HG02588 (cell line): ENCODE measurements at regions not wholly inside any gene's neighbourhood (a gene's known extent, or its start where the extent isn't known, plus 50 kb on each side); places are given as distances from the start of the nearest gene placed in this dataset.
"Not testable (repeated sequence)": the region's sequence is repeated elsewhere in the genome, so short reads cannot be mapped to it uniquely, and the experiment has no call there.

Experiments
- ATAC-seq: cut with Tn5 transposase; IDR thresholded peaks from one replicate; pipeline ENCODE4 v1.9.1; 2021; ENCODE audit warnings: mild to moderate bottlenecking, moderate library complexity; ENCODE audit not compliant: unreplicated experiment

DNA sequence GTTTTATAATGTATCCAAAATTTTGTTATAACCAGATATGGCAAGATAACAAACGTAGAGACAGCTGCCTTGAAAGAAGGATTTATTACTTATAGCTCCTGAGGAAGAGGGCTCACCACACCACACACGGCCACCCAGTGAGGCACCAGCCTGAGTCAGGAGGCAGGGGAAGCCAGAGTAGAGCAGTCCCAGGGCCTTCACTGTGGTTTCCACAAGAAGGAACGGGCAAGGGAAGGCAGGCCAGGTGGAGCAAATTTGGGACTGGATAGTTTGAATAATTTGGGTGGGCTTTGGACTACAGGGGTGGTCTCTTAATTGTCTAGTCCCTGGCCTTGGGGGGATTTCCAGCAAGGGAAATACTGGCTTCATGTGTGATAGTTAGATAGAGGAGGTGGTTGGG lies 72.5 kb downstream of the RRAGC start:
- ATAC-seq, result no peak

DNA sequence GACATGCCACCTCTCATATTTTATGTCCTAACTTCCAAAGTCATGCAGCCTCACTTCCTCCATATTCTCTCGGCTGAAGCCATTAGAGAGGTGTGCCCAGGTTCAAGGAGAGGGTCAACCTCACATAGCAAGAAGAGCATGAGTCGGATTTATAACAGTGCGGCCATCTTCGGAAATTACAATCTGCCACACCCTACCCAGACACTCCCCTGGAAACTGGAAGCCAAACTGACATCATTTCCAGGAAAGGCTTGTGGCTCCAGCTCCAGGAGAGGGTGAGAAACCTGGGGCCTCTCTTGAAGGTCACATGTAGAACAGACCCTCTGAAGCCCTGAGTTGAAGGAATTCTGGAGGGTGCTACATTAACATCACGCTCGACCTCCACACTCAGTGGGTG lies 73.5 kb downstream of the RRAGC start:
- no peak for ATAC-seq

DNA sequence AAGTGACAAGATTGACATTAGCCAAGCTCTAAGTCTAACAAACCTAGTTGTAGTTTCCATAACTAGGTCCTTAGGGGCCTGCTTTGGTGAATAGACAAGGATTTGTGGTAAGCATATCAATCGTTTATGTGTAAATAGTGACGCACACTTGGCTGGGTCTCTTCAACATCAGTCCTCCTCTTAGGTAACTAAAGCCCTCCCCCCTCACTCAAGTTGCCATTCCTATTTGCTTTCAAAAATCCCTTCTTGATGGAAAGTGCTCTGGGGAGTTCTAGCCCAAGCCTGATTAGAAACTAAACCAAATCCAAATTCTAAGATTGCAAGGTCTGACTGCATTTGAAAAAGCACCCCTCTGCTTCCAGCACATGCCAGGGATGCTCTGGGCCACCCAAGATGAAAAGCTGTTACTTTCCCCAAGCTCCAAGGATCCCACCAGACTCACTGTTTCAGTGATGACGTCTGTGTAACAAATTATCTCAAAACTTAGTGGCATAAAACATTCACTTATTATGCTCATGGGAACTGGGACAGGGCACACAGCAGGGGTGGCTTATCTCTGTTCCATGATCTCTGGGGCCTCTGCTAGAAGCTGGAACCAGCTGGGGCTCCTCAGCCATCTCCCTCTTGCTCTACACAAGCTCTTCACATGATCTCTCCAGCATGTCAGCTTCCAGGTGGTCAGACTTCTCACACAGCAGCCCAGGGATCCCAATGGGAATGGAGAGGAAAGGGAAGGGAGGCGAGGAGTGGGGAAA lies 74.1 kb downstream of the RRAGC start:
- no peak for ATAC-seq

DNA sequence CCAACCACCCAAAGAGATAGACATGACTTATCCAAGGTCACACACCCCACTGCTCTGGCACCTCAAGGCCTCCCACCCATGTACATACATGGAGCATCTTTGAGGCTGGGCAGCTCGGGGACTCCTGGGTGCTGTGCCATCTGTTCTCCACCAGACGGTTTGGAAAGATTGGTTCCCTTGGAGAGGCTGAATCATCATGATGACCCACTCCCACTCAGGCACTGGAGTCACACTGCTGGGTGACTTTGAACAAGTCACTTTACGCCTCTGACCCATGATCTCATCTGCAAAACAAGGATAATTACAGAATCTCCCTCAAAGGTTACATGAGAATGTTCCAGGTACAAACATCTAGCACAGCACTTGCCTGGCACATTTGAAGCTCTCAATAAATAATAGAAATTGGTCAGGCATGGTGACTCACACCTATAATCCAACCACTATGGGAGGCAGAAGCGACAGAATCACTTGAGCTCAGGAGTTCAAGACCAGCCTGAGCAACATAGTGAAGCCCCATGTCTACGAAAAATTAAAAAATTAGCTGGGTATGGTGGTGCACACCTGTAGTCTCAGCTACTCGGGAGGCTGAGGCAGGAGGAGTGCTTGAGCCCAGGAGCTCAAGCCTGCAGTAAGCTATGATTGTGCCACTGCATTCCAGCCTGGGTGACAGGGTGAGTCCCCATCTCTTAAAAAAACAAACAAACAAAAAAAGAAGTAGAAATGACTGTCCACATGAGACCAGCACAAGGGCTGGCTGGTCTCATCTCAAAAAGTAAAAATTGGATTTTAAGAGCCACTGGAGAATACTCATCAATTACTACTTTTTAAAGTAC lies 74.9 kb downstream of the RRAGC start:
- no peak for ATAC-seq

DNA sequence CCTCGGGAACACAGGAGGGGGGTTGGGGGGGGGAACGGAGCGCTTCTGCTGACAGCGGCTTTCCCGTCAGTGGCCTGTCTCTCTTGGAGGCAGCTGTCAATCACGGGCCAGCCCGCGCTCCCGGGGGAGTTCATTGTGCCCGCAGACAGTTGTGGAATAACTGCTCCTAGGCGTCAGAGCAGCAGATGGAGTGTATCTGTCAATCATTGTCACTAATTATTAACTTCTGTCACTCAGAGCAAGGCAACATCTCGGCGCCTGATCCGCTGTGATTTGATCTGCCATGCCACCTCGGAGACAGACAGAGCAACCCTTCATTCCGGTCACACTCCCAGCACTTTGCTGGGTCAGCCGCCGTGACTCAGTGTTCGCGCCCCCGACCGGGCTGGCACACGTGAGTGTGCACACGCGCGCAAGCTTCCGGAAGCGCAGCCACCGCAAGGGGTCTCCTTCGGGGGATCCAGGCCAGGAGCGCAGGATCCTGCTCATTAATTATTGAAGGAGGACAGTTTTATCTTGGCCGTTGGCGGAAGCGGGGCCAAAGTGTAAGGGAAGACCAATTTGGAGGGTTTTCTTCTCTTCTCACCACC lies 75.8 kb downstream of the RRAGC start:
- ATAC-seq, result no peak

DNA sequence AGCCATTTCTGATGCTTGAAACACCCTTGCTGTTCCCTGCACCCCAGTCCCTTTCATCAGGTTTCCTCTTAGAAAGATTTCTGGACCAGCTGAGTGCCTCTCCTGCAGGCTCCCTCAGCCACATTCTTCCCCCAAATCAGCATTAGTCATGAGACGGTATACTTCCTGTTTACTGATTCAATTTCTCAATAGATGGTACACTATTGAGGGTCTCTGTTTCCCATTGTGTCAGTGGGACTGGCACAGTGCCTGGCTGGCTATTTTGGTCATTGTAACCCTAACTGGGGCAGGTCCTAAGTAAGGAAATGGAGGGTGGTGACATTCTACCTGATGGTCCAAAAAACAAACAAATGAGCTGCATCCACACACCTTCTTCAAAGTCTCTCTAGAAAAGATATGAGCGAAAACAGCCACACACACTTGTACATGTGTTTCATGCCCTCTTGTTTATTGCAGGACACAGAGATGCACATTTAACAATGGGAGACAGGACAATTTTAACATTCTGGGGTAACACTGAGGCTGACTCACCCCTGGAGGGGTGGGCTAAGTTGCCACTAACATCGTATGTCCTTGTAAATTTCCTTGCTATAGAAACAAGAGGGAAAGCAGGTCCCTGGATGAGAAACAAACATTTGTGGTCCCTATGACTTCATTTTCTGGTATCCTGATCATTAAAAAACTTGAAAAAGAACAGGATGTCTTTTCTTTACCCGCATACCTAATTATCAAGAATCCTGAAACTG lies 77.5 kb downstream of the RRAGC start:
- no peak for ATAC-seq

DNA sequence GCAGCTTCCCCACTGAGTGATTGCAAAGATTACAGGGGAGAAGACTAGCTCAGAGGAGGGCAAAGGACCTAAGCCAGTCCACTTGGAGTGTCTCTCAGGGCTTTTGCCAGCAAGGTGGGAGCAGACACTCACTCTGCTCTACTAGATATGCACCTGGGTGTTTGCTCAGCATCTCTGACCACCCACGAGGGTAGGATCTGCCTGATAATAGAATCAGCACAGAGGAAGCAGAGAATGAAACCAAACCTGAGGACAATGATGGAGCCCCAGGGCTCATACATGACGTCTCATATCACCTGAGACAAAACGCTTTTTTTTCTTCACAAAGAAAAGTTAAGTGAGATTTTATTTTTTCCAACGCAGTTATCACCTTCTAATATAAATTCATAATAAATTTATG lies 79.4 kb downstream of the RRAGC start:
- no peak for ATAC-seq

DNA sequence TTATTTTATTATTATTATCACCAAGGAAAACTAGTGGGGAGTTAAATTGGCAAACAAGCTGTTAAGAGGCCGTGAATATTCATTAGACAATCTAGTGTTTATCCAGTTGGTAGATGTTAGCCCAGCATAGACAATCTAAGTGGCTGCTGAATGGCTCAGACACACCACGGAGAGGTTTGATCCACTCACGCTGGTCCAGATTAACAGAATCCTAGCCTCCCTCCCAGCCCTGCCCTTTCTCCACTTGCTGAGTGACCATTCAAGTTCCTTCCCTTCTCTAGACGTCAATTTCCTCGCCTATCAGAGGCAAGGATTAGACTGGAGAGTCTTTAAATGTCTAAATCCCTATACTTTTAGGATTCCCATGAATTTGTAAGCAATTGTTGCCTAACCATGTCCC lies 80.1 kb downstream of the RRAGC start:
- no peak for ATAC-seq

DNA sequence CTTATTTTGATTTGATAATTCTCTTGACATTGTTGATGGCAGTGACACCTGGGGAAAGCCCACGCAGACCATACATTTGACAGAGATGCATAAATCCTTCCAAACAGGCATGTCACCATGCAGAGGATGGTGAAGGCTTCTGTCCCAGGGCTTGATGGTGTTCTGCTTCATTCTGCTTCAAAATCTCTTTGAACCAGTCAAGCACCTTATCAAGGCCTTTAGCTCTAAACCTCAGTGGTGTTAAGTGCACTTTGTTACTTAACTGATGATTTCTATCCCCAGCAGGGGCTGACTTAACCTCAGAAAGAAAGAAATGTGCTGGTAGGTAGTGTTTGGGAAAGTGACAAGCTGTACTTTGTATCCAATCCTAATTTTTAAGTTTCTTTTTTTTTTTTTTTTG lies 81.1 kb downstream of the RRAGC start:
- ATAC-seq, result no peak

DNA sequence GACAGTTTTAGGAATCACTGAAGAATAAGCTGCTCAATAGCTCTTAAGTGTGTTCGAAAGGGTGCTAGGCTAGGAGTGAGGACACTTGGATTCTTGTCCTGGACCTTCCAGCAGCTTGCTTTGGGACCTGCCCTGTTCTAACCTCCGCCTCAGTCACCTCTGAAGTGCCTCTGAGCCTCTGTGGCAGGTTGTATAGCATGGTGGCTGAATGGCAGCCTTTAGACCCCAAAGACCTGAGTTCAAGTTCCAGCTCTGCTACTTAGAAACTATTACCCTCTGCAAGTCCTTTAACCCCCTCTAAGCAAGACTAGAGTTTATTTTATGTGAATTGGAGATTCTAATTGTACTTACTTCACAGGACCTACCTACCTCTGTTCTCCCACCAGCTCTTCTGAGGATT lies 81.5 kb downstream of the RRAGC start:
- ATAC-seq, result no peak

DNA sequence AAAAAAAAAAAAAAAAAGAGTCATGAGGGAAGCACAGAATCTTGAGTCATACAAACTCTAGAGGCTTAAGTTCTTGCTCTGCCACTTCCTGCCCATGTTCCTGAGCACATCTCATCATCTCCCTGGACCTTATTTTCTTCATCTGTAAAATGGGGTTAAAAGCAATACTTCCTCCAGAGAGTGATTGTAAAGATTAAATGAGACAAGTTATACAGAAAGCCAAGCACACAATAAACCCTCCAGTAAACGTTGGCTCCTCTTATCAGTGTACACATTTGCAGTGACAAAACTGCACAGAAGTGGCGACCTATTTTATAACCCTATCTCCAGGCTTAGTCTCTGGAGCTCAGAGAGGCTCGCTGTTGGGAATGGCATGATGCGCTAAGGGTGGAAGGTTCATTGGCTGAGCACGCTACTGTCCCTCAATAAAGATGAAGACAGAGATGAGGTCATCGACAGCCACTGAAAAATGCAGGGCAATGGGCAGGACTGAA lies 82.1 kb downstream of the RRAGC start:
- no peak for ATAC-seq

DNA sequence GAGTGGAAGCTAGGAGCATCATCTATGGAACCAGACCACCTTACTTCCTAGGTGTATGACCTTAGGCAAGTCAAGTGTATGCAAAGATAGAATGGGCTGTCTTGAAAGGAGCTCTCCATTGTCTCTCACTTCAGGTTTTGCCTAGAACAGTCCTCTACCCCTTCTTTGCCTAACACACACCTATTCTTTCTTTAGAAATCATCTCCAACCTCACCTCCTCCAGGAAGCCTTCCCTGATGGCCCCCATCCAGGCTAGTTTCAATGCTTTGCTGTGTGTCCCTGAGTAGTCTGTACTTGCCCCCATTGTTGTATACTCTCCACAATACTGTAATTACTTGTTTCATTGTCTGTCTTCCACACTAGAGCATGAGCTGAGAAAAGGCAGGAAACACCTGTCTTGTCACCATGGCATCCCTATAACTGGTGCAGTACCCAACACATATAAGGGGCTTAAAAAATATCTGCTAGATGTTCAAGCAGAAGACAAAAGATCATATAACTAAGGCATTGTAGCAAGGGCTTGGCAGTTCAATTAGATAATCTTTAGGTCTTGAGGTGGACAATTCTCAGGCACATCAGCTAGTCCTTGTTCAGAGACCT lies 83.0 kb downstream of the RRAGC start:
- ATAC-seq, result no peak

DNA sequence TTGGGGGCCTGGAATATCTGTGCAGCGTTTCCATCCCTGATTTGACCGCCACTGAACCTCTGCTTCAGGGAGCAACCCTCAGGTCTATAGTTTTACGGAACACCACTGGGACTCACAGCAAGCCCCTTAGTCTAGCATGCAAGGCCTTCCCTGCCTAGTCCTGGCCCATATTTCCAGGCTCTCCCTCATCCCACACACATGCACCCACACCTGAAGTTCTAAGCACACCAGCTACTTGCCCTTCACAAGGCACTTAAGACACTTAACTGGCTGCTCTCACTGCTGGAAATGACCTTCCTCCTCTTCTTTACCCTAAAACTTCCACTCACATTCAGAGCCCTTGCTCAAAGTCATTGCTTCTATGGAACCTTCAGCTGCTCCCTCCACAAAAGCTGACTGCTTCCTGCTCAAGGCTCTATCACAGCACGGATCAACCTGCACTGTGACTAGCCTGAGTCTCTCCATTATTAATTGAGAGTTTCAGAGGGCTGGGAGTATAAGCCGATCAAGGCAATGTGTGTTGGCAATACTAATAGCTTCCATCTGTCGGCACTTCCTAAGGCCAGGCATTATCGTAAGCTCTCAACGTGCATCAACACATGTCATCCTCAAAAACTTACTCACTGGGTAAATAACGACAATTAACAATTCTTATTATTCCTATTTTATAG lies 84.3 kb downstream of the RRAGC start:
- no peak for ATAC-seq

DNA sequence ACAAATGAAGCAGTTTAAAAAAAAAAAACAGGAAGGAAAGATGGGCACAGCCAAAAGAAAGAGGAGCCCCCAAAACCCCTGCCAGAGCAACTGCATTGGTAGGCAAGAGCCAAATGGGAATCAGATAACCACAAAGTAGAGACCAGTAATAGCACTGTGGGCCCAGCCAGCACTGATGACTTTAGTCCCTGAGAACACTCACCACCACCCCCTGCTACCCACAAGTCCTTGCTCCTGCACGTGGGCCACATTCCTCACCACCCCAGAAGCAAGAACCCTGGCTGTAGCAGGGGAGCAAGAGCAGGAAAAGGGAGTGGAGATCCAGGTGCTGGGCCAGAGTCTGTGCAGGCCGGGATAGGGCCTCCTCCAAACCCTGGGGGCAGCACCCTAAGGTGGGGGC lies 86.1 kb downstream of the RRAGC start:
- no peak for ATAC-seq

DNA sequence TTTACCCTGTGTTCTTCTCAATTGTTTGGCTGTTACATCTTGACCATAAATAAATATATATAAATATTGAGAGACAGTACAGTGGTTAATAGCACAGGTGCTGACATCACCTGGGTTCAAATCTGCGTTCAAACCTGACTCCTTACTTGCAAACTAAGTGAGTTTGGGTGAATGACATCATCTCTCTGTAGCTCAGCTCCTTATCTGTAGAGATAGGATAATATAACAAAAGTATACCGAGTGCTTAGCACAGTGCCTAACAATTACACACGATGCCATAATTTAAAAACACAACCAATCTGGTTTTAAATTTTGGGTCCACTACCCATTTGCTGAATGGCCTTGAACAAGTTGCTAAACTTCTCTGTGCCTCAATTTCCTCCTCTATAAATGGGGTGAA lies 86.6 kb downstream of the RRAGC start:
- no peak for ATAC-seq

DNA sequence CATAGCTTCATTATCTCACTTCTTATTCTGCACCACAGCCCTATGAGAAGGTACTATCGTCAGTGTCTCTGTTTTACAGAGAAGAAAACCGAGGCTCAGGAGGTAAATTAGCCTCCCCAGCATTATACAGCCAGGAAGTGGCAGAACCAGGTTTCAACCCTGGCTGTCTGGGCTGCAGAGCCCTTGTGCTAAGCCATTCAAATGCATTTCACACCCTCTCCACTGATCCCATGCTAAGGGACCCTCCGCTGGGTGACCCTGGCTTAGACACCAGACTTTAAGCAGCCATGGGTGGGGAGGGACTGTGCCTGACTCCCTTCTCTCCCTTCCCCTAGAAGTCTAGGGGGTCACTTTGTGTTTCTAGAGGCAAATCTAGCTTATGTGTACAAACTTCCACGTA lies 87.5 kb downstream of the RRAGC start:
- ATAC-seq, result no peak

DNA sequence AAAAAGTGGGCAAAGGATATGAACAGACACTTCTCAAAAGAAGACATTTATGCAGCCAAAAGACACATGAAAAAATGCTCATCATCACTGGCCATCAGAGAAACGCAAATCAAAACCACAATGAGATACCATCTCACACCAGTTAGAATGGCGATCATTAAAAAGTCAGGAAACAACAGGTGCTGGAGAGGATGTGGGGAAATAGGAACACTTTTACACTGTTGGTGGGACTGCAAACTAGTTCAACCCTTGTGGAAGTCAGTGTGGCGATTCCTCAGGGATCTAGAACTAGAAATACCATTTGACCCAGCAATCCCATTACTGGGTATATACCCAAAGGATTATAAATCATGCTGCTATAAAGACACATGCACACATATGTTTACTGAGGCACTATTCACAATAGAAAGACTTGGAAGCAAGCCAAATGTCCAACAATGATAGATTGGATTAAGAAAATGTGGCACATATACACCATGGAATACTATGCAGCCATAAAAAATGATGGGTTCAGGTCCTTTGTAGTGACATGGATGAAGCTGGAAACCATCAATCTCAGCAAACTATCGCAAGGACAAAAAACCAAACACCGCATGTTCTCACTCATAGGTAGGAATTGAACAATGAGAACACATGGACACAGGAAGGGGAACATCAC lies 88.9 kb downstream of the RRAGC start:
- not testable (repeated sequence) for ATAC-seq

DNA sequence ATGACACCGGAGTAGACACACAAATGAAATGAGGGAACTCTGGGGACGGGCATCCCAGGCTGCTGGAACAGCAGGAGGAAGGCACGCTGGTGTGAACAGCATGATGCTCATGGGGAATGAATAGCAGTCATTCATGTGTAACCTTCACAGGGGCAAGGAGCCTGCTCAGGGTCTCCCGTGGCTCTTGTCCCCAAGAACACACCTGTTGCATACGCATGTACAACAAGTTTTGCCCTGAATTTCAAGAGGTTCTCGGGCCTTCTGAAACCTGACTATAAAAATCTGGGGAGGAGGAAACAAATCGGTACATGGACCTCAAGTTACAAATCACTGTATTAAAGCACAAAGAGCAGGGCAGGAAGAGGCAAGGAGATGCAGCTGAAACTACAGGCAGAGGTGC lies 93.4 kb downstream of the RRAGC start:
- no peak for ATAC-seq

DNA sequence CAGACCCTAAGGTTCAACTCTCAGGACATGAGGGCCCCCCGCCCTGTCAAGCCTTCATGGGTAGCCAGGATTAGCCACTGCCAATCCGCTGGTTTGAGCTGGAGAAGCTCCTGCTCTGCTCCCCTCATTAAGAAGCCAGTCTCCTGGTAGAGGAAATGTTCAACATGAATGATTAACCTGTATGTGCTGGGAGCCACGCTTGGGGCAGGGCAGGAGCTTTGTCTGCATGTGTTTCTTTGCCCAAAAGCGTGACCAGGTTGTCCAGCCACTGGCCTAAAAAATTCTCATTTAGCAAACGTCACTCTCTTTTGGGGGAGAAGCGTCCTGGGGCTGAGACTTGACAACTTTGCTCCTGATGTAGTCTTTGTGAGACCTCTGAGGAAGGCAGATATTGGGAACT lies 96.5 kb downstream of the RRAGC start:
- no peak for ATAC-seq

DNA sequence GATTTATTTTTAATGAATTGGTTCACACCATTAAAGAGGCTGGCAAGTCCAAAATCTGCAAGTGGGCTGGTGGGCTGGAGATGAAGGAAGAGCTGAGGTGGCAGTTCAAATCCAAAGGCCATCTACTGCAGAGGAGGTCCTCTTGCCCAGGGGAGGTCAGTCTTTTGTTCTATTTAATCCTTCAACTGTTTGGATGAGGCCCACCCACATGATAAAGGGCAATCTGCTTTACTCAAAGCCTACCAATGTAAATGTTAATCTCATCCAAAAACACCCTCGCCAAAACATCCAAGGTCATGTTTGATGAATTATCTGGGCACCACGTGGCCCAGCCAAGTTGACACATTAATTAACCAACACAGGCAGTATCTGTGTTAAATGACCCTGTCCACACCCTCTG lies 99.0 kb downstream of the RRAGC start:
- ATAC-seq, result no peak
